ENCODE measurements at regions not wholly inside any gene's neighbourhood (a gene's known extent, or its start where the extent isn't known, plus 50 kb on each side); places are given as distances from the start of the nearest gene placed in this dataset.

DNA sequence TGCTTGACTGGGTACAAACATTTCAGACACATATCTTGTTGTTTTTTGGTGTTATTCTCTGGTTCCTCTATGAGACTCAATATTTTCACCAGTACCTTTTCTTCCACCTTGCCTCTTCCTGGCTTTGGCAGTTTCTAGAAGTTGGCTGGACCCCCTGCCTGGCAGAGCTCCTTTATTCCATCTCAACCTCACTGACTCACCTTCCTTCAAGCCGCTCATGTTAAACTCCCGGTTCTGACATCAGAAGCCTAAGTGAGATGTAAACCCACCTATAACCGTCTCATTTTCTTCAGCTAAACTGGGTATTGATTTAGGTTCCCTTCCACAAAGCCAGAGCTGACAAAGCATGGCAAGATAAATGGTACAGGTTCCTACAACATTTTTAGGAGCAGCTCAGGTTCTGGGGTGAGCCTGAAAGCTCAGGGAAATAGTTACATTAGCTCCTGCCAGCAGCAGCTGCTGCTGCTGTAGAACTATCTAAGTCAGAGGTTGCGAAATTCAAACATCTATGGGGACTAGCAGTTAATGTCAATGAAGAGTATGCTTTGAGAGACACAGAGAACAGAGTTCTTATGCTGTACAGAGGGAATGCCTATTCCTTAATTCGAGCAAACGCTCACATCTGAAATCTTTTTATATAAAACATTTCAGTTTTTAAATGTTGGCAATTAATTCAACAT lies 197.1 kb upstream of the NR3C1 start (continued):
- TF ChIP-seq, protein P1, sequence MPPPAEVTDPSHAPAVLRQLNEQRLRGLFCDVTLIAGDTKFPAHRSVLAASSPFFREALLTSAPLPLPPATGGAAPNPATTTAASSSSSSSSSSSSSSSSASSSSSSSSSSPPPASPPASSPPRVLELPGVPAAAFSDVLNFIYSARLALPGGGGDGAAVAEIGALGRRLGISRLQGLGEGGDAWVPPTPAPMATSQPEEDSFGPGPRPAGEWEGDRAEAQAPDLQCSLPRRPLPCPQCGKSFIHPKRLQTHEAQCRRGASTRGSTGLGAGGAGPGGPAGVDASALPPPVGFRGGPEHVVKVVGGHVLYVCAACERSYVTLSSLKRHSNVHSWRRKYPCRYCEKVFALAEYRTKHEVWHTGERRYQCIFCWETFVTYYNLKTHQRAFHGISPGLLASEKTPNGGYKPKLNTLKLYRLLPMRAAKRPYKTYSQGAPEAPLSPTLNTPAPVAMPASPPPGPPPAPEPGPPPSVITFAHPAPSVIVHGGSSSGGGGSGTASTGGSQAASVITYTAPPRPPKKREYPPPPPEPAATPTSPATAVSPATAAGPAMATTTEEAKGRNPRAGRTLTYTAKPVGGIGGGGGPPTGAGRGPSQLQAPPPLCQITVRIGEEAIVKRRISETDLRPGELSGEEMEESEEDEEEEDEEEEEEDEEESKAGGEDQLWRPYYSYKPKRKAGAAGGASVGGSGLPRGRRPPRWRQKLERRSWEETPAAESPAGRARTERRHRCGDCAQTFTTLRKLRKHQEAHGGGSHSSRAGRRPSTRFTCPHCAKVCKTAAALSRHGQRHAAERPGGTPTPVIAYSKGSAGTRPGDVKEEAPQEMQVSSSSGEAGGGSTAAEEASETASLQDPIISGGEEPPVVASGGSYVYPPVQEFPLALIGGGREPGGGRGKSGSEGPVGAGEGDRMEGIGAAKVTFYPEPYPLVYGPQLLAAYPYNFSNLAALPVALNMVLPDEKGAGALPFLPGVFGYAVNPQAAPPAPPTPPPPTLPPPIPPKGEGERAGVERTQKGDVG (CRISPR knock-in tag; IDR thresholded peaks at IDR 0.05; ENCODE audit: borderline replicate concordance) = no peak
- TF ChIP-seq, protein P2, sequence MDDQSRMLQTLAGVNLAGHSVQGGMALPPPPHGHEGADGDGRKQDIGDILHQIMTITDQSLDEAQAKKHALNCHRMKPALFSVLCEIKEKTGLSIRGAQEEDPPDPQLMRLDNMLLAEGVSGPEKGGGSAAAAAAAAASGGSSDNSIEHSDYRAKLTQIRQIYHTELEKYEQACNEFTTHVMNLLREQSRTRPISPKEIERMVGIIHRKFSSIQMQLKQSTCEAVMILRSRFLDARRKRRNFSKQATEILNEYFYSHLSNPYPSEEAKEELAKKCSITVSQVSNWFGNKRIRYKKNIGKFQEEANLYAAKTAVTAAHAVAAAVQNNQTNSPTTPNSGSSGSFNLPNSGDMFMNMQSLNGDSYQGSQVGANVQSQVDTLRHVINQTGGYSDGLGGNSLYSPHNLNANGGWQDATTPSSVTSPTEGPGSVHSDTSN (CRISPR knock-in tag; IDR thresholded peaks at IDR 0.05; ENCODE audit: borderline replicate concordance) = no peak
- no peak for TF ChIP-seq ZNF781 (CRISPR knock-in tag; IDR thresholded peaks at IDR 0.05; ENCODE audit: borderline replicate concordance, not compliant biosample characterization)
- TF ChIP-seq, protein P3, sequence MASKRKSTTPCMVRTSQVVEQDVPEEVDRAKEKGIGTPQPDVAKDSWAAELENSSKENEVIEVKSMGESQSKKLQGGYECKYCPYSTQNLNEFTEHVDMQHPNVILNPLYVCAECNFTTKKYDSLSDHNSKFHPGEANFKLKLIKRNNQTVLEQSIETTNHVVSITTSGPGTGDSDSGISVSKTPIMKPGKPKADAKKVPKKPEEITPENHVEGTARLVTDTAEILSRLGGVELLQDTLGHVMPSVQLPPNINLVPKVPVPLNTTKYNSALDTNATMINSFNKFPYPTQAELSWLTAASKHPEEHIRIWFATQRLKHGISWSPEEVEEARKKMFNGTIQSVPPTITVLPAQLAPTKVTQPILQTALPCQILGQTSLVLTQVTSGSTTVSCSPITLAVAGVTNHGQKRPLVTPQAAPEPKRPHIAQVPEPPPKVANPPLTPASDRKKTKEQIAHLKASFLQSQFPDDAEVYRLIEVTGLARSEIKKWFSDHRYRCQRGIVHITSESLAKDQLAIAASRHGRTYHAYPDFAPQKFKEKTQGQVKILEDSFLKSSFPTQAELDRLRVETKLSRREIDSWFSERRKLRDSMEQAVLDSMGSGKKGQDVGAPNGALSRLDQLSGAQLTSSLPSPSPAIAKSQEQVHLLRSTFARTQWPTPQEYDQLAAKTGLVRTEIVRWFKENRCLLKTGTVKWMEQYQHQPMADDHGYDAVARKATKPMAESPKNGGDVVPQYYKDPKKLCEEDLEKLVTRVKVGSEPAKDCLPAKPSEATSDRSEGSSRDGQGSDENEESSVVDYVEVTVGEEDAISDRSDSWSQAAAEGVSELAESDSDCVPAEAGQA (IDR thresholded peaks at IDR 0.05; ENCODE audit: low read depth) = no peak
- TF ChIP-seq, protein P3 (CRISPR knock-in tag; IDR thresholded peaks at IDR 0.05; ENCODE audit: borderline replicate concordance) = no peak
- TF ChIP-seq, protein P4, sequence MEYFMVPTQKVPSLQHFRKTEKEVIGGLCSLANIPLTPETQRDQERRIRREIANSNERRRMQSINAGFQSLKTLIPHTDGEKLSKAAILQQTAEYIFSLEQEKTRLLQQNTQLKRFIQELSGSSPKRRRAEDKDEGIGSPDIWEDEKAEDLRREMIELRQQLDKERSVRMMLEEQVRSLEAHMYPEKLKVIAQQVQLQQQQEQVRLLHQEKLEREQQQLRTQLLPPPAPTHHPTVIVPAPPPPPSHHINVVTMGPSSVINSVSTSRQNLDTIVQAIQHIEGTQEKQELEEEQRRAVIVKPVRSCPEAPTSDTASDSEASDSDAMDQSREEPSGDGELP (IDR thresholded peaks at IDR 0.05; ENCODE audit: borderline replicate concordance, low read depth) = peak; percentile 44; the same call in 1 of the 2 replicates
- peak; percentile 54; the same call in 1 of the 2 replicates for TF ChIP-seq FOXA3 (CRISPR knock-in tag; IDR thresholded peaks at IDR 0.05)
- TF ChIP-seq POLR2AphosphoS2 (IDR thresholded peaks at IDR 0.05; ENCODE audit: low read depth, low read length) = no peak
- TF ChIP-seq ZNF672 (CRISPR knock-in tag; IDR thresholded peaks at IDR 0.05) = no peak
- TF ChIP-seq ZNF12 (CRISPR knock-in tag; IDR thresholded peaks at IDR 0.05) = peak; percentile 89
- TF ChIP-seq ZMYM4 (CRISPR knock-in tag; IDR thresholded peaks at IDR 0.05) = peak; percentile 31; the same call in 1 of the 2 replicates
- TF ChIP-seq, protein P5, sequence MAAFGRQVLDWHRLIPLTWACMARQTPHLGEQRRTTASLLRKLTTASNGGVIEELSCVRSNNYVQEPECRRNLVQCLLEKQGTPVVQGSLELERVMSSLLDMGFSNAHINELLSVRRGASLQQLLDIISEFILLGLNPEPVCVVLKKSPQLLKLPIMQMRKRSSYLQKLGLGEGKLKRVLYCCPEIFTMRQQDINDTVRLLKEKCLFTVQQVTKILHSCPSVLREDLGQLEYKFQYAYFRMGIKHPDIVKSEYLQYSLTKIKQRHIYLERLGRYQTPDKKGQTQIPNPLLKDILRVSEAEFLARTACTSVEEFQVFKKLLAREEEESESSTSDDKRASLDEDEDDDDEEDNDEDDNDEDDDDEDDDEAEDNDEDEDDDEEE (CRISPR knock-in tag; IDR thresholded peaks at IDR 0.05) = no peak
- TF ChIP-seq, protein P6, sequence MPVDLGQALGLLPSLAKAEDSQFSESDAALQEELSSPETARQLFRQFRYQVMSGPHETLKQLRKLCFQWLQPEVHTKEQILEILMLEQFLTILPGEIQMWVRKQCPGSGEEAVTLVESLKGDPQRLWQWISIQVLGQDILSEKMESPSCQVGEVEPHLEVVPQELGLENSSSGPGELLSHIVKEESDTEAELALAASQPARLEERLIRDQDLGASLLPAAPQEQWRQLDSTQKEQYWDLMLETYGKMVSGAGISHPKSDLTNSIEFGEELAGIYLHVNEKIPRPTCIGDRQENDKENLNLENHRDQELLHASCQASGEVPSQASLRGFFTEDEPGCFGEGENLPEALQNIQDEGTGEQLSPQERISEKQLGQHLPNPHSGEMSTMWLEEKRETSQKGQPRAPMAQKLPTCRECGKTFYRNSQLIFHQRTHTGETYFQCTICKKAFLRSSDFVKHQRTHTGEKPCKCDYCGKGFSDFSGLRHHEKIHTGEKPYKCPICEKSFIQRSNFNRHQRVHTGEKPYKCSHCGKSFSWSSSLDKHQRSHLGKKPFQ (CRISPR knock-in tag; IDR thresholded peaks at IDR 0.05; ENCODE audit: insufficient replicate concordance) = peak; percentile 24
- TF ChIP-seq ZBTB20 (CRISPR knock-in tag; IDR thresholded peaks at IDR 0.05; ENCODE audit: borderline replicate concordance, low read depth) = peak; percentile 29; the same call in 1 of the 2 replicates

Data from HepG2 (cell line).